RWPE2 (cell line): ENCODE measurements at regions not wholly inside any gene's neighbourhood (a gene's known extent, or its start where the extent isn't known, plus 50 kb on each side); places are given as distances from the start of the nearest gene placed in this dataset.
A peak's percentile ranks its signal among the peaks of the same experiment; 100 is the strongest.
"Not testable (repeated sequence)": the region's sequence is repeated elsewhere in the genome, so short reads cannot be mapped to it uniquely, and the experiment has no call there.

Source experiments
- ATAC-seq: fragments of 200-7000 bp; cut with Tn5 transposase; 3 replicates; pipeline ENCODE4 v1.9.1; 2021; ENCODE audit warnings: low read depth
- DNase-seq: peaks from one replicate; pipeline ENCODE4 v3.0.0-alpha.2; 2020; ENCODE audit warnings: low spot score
- H3K27ac ChIP-seq: fragments of 450-650 bp; 2 replicates; pipeline ENCODE4 v1.5.1; 2017; ENCODE audit warnings: mild to moderate bottlenecking; ENCODE audit not compliant: poor library complexity, severe bottlenecking
- H3K27me3 ChIP-seq: fragments of 250-450 bp; sonication (Bioruptor Pico); 2 replicates; pipeline ENCODE4 v1.5.1; 2021; ENCODE audit warnings: mild to moderate bottlenecking, moderate library complexity; ENCODE audit not compliant: insufficient read depth, poor library complexity, severe bottlenecking
- H3K36me3 ChIP-seq: fragments of 250-450 bp; sonication (Bioruptor Pico); 2 replicates; pipeline ENCODE4 v1.5.1; 2020; ENCODE audit warnings: low read depth, mild to moderate bottlenecking, moderate library complexity
- H3K4me1 ChIP-seq: fragments of 250-450 bp; sonication (Bioruptor Pico); 2 replicates; pipeline ENCODE4 v1.5.1; 2021; ENCODE audit warnings: mild to moderate bottlenecking, moderate library complexity; ENCODE audit not compliant: insufficient read depth, poor library complexity, severe bottlenecking
- H3K4me3 ChIP-seq: fragments of 250-450 bp; sonication (Bioruptor Pico); 2 replicates; pipeline ENCODE4 v1.5.1; 2021; ENCODE audit warnings: mild to moderate bottlenecking, moderate library complexity; ENCODE audit not compliant: severe bottlenecking
- H3K9me3 ChIP-seq: fragments of 250-450 bp; sonication (Bioruptor Pico); 2 replicates; pipeline ENCODE4 v1.5.1; 2021; ENCODE audit warnings: mild to moderate bottlenecking, moderate library complexity; ENCODE audit not compliant: severe bottlenecking

GRCh38 chr1:121054928-121055327, 129.2 kb downstream of the FAM72B start:
- H3K4me3 ChIP-seq, H3K36me3 ChIP-seq, H3K4me1 ChIP-seq, ATAC-seq, H3K9me3 ChIP-seq, H3K27ac ChIP-seq, DNase-seq, H3K27me3 ChIP-seq: not testable (repeated sequence)

- not testable (repeated sequence) for H3K27ac ChIP-seq, H3K4me1 ChIP-seq, H3K4me3 ChIP-seq, DNase-seq, H3K9me3 ChIP-seq, ATAC-seq, H3K36me3 ChIP-seq, H3K27me3 ChIP-seq
These were observed 117.2 kb downstream of the FAM72B start for GRCh38 chr1:121066925-121067324.

- not testable (repeated sequence) for H3K9me3 ChIP-seq, ATAC-seq, H3K36me3 ChIP-seq, H3K27ac ChIP-seq, H3K4me3 ChIP-seq, H3K27me3 ChIP-seq, H3K4me1 ChIP-seq, DNase-seq
These were observed 115.2 kb downstream of the FAM72B start for GRCh38 chr1:121068738-121069499.

- H3K27me3 ChIP-seq, H3K4me3 ChIP-seq, H3K4me1 ChIP-seq, H3K36me3 ChIP-seq, H3K9me3 ChIP-seq, ATAC-seq, H3K27ac ChIP-seq, DNase-seq: not testable (repeated sequence)
These were observed 110.3 kb downstream of the FAM72B start for GRCh38 chr1:121073852-121074251.

GRCh38 chr1:121075254-121075805, 108.8 kb downstream of the FAM72B start:
- peak; percentile 35; the same call in 1 of the 3 replicates for ATAC-seq
- not testable (repeated sequence) for H3K4me3 ChIP-seq, H3K9me3 ChIP-seq, DNase-seq, H3K27me3 ChIP-seq, H3K27ac ChIP-seq, H3K36me3 ChIP-seq, H3K4me1 ChIP-seq

- DNase-seq, H3K27ac ChIP-seq, H3K36me3 ChIP-seq, ATAC-seq, H3K4me1 ChIP-seq, H3K27me3 ChIP-seq, H3K4me3 ChIP-seq, H3K9me3 ChIP-seq: not testable (repeated sequence)
These were observed 107.5 kb downstream of the FAM72B start for GRCh38 chr1:121076674-121077073.

GRCh38 chr1:121079655-121080054, 104.5 kb downstream of the FAM72B start:
- not testable (repeated sequence) for H3K4me1 ChIP-seq, H3K9me3 ChIP-seq, H3K27me3 ChIP-seq, H3K4me3 ChIP-seq, H3K36me3 ChIP-seq, ATAC-seq, DNase-seq, H3K27ac ChIP-seq

- H3K4me1 ChIP-seq, DNase-seq, H3K9me3 ChIP-seq, H3K36me3 ChIP-seq, H3K27ac ChIP-seq, ATAC-seq, H3K4me3 ChIP-seq, H3K27me3 ChIP-seq: not testable (repeated sequence)
These were observed 103.8 kb downstream of the FAM72B start for GRCh38 chr1:121080197-121080903.

GRCh38 chr1:121080904-121081264, 103.3 kb downstream of the FAM72B start:
- DNase-seq, ATAC-seq, H3K9me3 ChIP-seq, H3K4me3 ChIP-seq, H3K27ac ChIP-seq, H3K4me1 ChIP-seq, H3K36me3 ChIP-seq, H3K27me3 ChIP-seq: not testable (repeated sequence)

GRCh38 chr1:121081625-121082199, 102.4 kb downstream of the FAM72B start:
- H3K36me3 ChIP-seq, H3K27me3 ChIP-seq, H3K4me1 ChIP-seq, H3K27ac ChIP-seq, ATAC-seq, H3K9me3 ChIP-seq, DNase-seq, H3K4me3 ChIP-seq: not testable (repeated sequence)

GRCh38 chr1:121082995-121083394, 101.1 kb downstream of the FAM72B start:
- not testable (repeated sequence) for ATAC-seq, H3K27me3 ChIP-seq, H3K27ac ChIP-seq, DNase-seq, H3K36me3 ChIP-seq, H3K9me3 ChIP-seq, H3K4me1 ChIP-seq, H3K4me3 ChIP-seq
